ENCODE measurements at regions not wholly inside any gene's neighbourhood (a gene's known extent, or its start where the extent isn't known, plus 50 kb on each side); places are given as distances from the start of the nearest gene placed in this dataset.

GRCh38 chr11:104830508-104830907, 67.8 kb downstream of the CASP12 start:
- no peak for TF ChIP-seq CTCF (conservative IDR thresholded peaks at IDR 0.05)
- H3K27ac ChIP-seq: no peak overlapping the region

DNA sequence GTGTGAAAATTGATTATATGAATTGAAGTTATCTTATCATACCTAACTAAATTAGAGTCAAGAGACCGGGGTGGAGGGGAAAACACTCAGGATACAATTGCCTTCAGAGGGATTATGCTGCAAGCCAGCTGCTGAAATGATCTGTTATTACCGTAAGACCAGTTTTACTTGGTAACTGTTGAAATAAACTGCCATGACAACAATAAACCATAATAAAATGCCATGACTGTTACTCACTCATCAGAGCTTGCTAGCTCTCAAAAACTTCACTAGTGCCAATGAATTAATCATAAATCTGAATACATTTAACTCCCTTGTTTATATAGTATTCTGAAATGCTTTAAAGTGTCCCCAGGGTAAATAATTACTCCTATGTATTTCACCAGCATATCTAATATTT, 68.2 kb downstream of the CASP12 start:
- no peak overlapping the region for H3K27ac ChIP-seq
- TF ChIP-seq CTCF (conservative IDR thresholded peaks at IDR 0.05): no peak

DNA sequence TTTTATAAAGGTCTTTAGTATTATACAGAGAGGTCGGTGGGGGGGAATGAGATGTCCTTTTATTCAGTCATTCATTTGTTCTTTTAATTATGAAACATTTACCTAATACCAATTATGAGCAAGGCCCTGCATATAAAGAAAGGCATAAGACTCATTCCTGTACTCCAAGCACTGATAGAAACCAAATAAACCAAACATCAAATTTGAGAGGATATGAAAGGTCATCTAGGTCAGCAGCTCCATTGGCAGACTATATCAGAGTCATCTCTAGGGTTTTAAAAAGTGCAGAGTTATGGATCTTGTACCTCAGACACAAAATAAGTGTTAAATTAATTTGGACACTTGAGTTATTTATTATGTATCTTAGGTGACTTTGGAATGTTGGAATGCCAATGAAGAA, 71.5 kb downstream of the CASP12 start:
- no peak overlapping the region for H3K27ac ChIP-seq
- no peak for TF ChIP-seq CTCF (conservative IDR thresholded peaks at IDR 0.05)

GRCh38 chr11:104823657-104824056, 74.6 kb downstream of the CASP12 start:
- no peak for TF ChIP-seq CTCF (conservative IDR thresholded peaks at IDR 0.05)

GRCh38 chr11:104820431-104820830, 77.8 kb downstream of the CASP12 start:
- no peak for TF ChIP-seq CTCF (conservative IDR thresholded peaks at IDR 0.05)
- no peak overlapping the region for H3K27ac ChIP-seq

More at GRCh38 chr11:104823657-104824056, 74.6 kb downstream of the CASP12 start:
- no peak overlapping the region for H3K27ac ChIP-seq

GRCh38 chr11:104819603-104820002, 78.7 kb downstream of the CASP12 start:
- no peak overlapping the region for H3K27ac ChIP-seq

DNA sequence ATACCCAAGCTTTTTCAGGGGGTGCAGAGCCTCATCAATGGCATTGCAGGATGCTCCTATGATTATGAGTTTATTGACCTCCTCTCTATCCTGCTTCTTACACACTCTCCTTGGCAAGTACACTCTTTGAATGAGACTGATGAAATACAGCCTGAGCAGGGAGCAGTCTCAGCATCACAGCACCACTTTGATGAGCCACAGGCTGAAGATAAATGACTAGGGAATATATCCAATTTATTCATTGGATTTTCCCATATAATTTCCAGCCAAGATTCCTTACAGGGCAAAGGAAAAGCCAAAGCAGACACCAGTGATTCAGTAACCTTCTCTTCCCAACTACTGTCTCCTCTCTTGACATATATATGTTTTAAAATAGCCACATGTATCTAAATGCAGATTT, 79.2 kb downstream of the CASP12 start:
- H3K27ac ChIP-seq: no peak overlapping the region
- TF ChIP-seq CTCF (conservative IDR thresholded peaks at IDR 0.05): no peak

More at GRCh38 chr11:104819603-104820002, 78.7 kb downstream of the CASP12 start:
- no peak for TF ChIP-seq CTCF (conservative IDR thresholded peaks at IDR 0.05)

DNA sequence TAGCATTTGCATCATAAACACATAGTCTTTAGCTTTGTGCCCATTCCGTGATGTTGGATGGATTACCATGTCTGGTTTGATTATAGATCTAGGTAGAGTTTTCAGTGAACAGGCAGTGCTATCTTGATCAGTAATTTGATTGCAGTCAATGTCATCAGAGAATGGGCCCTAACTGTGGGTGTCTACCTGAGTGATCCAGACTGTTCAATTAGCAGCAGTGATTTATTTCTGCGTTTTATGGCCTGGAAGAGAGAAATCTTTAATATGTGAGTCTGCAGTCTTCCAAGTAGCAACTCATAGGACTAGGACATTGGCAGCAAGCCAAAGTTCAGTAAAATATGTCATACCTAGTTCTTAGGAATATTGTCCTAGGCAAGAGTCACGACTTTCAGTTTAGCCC, 80.3 kb downstream of the CASP12 start:
- no peak for TF ChIP-seq CTCF (conservative IDR thresholded peaks at IDR 0.05)
- H3K27ac ChIP-seq: no peak overlapping the region

Data from VCaP (cell line).